GM12878 (cell line): ENCODE measurements at regions not wholly inside any gene's neighbourhood (a gene's known extent, or its start where the extent isn't known, plus 50 kb on each side); places are given as distances from the start of the nearest gene placed in this dataset.

Experiments used
- ATAC-seq: fragments of 200-7000 bp; cut with Tn5 transposase; 3 replicates; pipeline ENCODE4 v1.9.1; 2020; ENCODE audit warnings: mild to moderate bottlenecking, moderate library complexity
- BruUV-seq: library from RNA; stranded (reverse); fragments of 400-500 nt; replicated peaks from 2 replicates; lab custom pipeline; 2021; lab: Mats Ljungman, UMichigan
- CTCF ChIA-PET: fragments of 300-600 bp; sonication (Branson Sonifier 250); formaldehyde crosslinking; extraction: SDS; loops from one replicate; lab custom pipeline; 2021; ENCODE audit warnings: inconsistent platforms; lab: Yijun Ruan, JAX
- POLR2A ChIA-PET: fragments of 350-600 bp; formaldehyde crosslinking; extraction: SDS; loops from one replicate; lab custom pipeline; 2021; ENCODE audit warnings: inconsistent platforms; lab: Charles Lee
- RAD21 ChIA-PET: fragments of 300-600 bp; sonication (Branson Sonifier 250); formaldehyde crosslinking; loops from one replicate; lab custom pipeline; 2023; ENCODE audit warnings: antibody characterized with exemption; ENCODE audit not compliant: unreplicated experiment; lab: Charles Lee
- SMC1A ChIA-PET: fragments of 300-600 bp; sonication (Branson Sonifier 250); formaldehyde crosslinking; loops from one replicate; lab custom pipeline; 2023; ENCODE audit not compliant: unreplicated experiment, uncharacterized antibody; lab: Charles Lee
- DNase-seq: peaks from one replicate; pipeline ENCODE4 v3.0.0-alpha.2; 2011; ENCODE audit warnings: low read depth, low spot score
- FAIRE-seq: peaks from 3 replicates; lab custom pipeline; 2011; peaks lifted over from hg19 to GRCh38; lab: Jason Lieb, UNC
- H2AFZ ChIP-seq: 2 replicates; pipeline ENCODE4 v1.6.0; 2011; ENCODE audit warnings: low read depth, low read length, control low read depth; ENCODE audit not compliant: control insufficient read depth
- H3K27ac ChIP-seq: 2 replicates; pipeline ENCODE4 v1.5.1; 2011; ENCODE audit warnings: control low read depth; ENCODE audit not compliant: control insufficient read depth, insufficient read depth
- H3K27me3 ChIP-seq, 2 experiments: replicated peaks in 1 of 2; 2 replicates each; pipeline versions ENCODE4 v1.6.0 to v1.6.1; 2011; ENCODE audit warnings: low read length in 1 of 2; ENCODE audit not compliant: control insufficient read depth in 2 of 2, insufficient read depth in 2 of 2
- H3K36me3 ChIP-seq, 2 experiments: 2 replicates each; pipeline ENCODE4 v1.5.1; 2011; ENCODE audit warnings: low read length in 1 of 2; ENCODE audit not compliant: control insufficient read depth in 2 of 2, insufficient read depth in 2 of 2
- H3K4me1 ChIP-seq: 2 replicates; pipeline ENCODE4 v1.6.1; 2011; ENCODE audit warnings: mild to moderate bottlenecking, low read length, moderate library complexity, mixed read lengths; ENCODE audit not compliant: control insufficient read depth, insufficient read depth
- H3K4me2 ChIP-seq: 2 replicates; pipeline ENCODE4 v1.6.0; 2011; ENCODE audit warnings: control low read depth; ENCODE audit not compliant: control insufficient read depth, insufficient read depth
- H3K4me3 ChIP-seq: fragments of 200-600 bp; sonication (generic); 2 replicates; pipeline ENCODE4 v1.5.1; 2016
- H3K79me2 ChIP-seq: 2 replicates; pipeline ENCODE4 v1.6.0; 2011; ENCODE audit warnings: low read length; ENCODE audit not compliant: control insufficient read depth, insufficient read depth
- H3K9ac ChIP-seq: 2 replicates; pipeline ENCODE4 v1.8.0; 2011; ENCODE audit warnings: low read length, control low read depth, mixed read lengths; ENCODE audit not compliant: control insufficient read depth, insufficient read depth
- H3K9me3 ChIP-seq: replicated peaks from 3 replicates; pipeline ENCODE4 v1.5.1; 2011; ENCODE audit warnings: mild to moderate bottlenecking, low read length; ENCODE audit not compliant: control insufficient read depth, insufficient read depth
- H4K20me1 ChIP-seq: 2 replicates; pipeline ENCODE4 v1.6.0; 2011; ENCODE audit not compliant: control insufficient read depth, insufficient read depth
- BACH1 ChIP-seq: fragments of 450-650 bp; IDR thresholded peaks from 2 replicates; pipeline ENCODE4 v1.6.1; 2017; ENCODE audit warnings: mild to moderate bottlenecking, borderline replicate concordance
- CHD1 ChIP-seq: IDR thresholded peaks from 2 replicates; pipeline ENCODE4 v1.6.1; 2012; ENCODE audit warnings: low read depth, low read length, improper control_type of control experiment
- ESRRA ChIP-seq: IDR thresholded peaks from 2 replicates; pipeline ENCODE4 v1.6.1; 2012; ENCODE audit warnings: mild to moderate bottlenecking, low read length, improper control_type of control experiment
- HDAC6 ChIP-seq: fragments of 200-600 bp; sonication (generic); IDR thresholded peaks from one replicate; pipeline ENCODE4 v1.8.0; 2017; ENCODE audit warnings: antibody characterized with exemption; ENCODE audit not compliant: unreplicated experiment
- MEF2A ChIP-seq: IDR thresholded peaks from 2 replicates; pipeline ENCODE4 v1.6.1; 2011; ENCODE audit warnings: low read depth, mild to moderate bottlenecking, low read length, moderate library complexity; ENCODE audit not compliant: insufficient read depth
- MYC ChIP-seq: IDR thresholded peaks from 2 replicates; pipeline ENCODE4 v1.6.1; 2011; ENCODE audit warnings: mild to moderate bottlenecking, low read length, moderate library complexity, inconsistent platforms; ENCODE audit not compliant: insufficient read depth, insufficient replicate concordance, insufficient read length, severe bottlenecking
- NKRF ChIP-seq: fragments of 450-650 bp; conservative IDR thresholded peaks from 2 replicates; pipeline ENCODE4 v1.6.1; 2017; ENCODE audit warnings: mild to moderate bottlenecking, moderate library complexity
- NR2C1 ChIP-seq: fragments of 450-650 bp; IDR thresholded peaks from 2 replicates; pipeline ENCODE4 v1.6.1; 2017; ENCODE audit warnings: antibody characterized with exemption, mild to moderate bottlenecking, moderate library complexity
- POLR2AphosphoS5 ChIP-seq: IDR thresholded peaks from 2 replicates; pipeline ENCODE4 v1.6.1; 2011; ENCODE audit warnings: mild to moderate bottlenecking, low read length, inconsistent platforms
- RBBP5 ChIP-seq: fragments of 200-600 bp; sonication (generic); conservative IDR thresholded peaks from 2 replicates; pipeline ENCODE4 v1.6.1; 2016
- RUNX3 ChIP-seq: IDR thresholded peaks from 2 replicates; pipeline ENCODE4 v1.6.1; 2012; ENCODE audit warnings: low read length, inconsistent platforms
- SMAD1 ChIP-seq: fragments of 450-650 bp; IDR thresholded peaks from 2 replicates; pipeline ENCODE4 v1.6.1; 2018; ENCODE audit warnings: mild to moderate bottlenecking, low read depth; ENCODE audit not compliant: partially characterized antibody
- TARDBP ChIP-seq: IDR thresholded peaks from 2 replicates; pipeline ENCODE4 v1.6.1; 2016; ENCODE audit warnings: borderline replicate concordance
- ZNF592 ChIP-seq: fragments of 450-650 bp; IDR thresholded peaks from 2 replicates; pipeline ENCODE4 v1.6.1; 2017; ENCODE audit warnings: mild to moderate bottlenecking, moderate library complexity
- WGBS: methylation state at CpG from one replicate; pipeline ENCODE4 v1.1.6; 2016; ENCODE audit warnings: low lambda C conversion rate; ENCODE audit not compliant: insufficient replicate concordance, insufficient coverage; ENCODE audit errors: missing lambda C conversion rate; 5-methylcytosine and 5-hydroxymethylcytosine counted together
- in situ Hi-C: fragments of 300-500 bp; cut with MboI; formaldehyde crosslinking; loops from 9 replicates; pipeline ENCODE4 v1.14.3; 2018; ENCODE audit warnings: mixed read lengths
- intact Hi-C: fragments of 100-400 bp; cut with micrococcal nuclease; formaldehyde crosslinking; loops from one replicate; pipeline ENCODE4 v1.14.2; 2022; ENCODE audit not compliant: unreplicated experiment

DNA sequence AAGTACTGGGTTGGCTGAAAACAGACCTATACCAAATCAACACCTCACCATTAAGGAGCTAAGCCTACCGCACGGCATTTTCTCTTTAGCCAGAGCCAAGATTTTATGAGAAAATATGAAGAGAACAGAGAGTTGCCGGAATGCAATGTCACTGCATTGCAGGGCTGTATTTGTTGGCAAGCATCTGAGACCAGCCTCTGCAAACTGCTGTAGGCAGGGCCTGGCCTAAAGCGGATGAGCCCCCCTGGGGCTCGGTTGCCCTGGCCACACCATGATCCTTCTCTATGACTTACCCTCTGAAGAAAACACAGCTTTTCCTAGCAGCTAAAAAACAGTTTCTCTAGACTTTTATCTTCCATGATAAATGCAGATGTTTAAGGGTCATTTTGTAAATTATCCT is 120.5 kb upstream of the SORBS2 start:
- Histone ChIP-seq H3K27me3 (peaks cover 0 to 2% of the 10 kb centered on the region in 2 experiments; a peak in 2 of 4 replicates), H3K9me3 (no peaks in the 10 kb centered on the region), H2AFZ (no peak overlapping the region), H3K4me3 (no peak overlapping the region), H3K4me1 (no peaks in the 10 kb centered on the region), H4K20me1 (no peaks in the 10 kb centered on the region), H3K36me3 (no peaks in the 10 kb centered on the region)
- in situ Hi-C loops (no loop called here), intact Hi-C loops (no loop called here)
- ChIA-PET RAD21 (no interaction called here), CTCF (no interaction called here), SMC1A (no interaction called here), POLR2A (no interaction called here)
- DNase-seq = no peak
- no peak for FAIRE-seq
- TF ChIP-seq NKRF (no peak), BACH1 (no peak), POLR2AphosphoS5 (no peak), MEF2A (no peak), NR2C1 (no peak), RBBP5 (no peak), SMAD1 (no peak), TARDBP (no peak), ZNF592 (no peak), CHD1 (no peak), RUNX3 (no peak), ESRRA (no peak), MYC (no peak), HDAC6 (no peak)
- TF ChIP-seq, all 136 proteins: peak for 0
- WGBS = 81% methylated on average over 5 of the region's 5 CpGs
- Histone ChIP-seq H3K9ac (no peak overlapping the region), H3K79me2 (no peaks in the 10 kb centered on the region), H3K27ac (no peak overlapping the region), H3K4me2 (no peak overlapping the region)
- ATAC-seq = no peak
- BruUV-seq = no TSS peak
